Hematopoietic multipotent progenitor cell treated with erythropoietin and hydrocortisone succinate and interleukin-3 and kit ligand, for 6 days (in vitro differentiated cells): ENCODE measurements at regions not wholly inside any gene's neighbourhood (a gene's known extent, or its start where the extent isn't known, plus 50 kb on each side); places are given as distances from the start of the nearest gene placed in this dataset.
"Not testable (repeated sequence)": the region's sequence is repeated elsewhere in the genome, so short reads cannot be mapped to it uniquely, and the experiment has no call there.

Experiments
- DNase-seq: peaks from one replicate; pipeline ENCODE4 v3.0.0-alpha.2; 2015

DNA sequence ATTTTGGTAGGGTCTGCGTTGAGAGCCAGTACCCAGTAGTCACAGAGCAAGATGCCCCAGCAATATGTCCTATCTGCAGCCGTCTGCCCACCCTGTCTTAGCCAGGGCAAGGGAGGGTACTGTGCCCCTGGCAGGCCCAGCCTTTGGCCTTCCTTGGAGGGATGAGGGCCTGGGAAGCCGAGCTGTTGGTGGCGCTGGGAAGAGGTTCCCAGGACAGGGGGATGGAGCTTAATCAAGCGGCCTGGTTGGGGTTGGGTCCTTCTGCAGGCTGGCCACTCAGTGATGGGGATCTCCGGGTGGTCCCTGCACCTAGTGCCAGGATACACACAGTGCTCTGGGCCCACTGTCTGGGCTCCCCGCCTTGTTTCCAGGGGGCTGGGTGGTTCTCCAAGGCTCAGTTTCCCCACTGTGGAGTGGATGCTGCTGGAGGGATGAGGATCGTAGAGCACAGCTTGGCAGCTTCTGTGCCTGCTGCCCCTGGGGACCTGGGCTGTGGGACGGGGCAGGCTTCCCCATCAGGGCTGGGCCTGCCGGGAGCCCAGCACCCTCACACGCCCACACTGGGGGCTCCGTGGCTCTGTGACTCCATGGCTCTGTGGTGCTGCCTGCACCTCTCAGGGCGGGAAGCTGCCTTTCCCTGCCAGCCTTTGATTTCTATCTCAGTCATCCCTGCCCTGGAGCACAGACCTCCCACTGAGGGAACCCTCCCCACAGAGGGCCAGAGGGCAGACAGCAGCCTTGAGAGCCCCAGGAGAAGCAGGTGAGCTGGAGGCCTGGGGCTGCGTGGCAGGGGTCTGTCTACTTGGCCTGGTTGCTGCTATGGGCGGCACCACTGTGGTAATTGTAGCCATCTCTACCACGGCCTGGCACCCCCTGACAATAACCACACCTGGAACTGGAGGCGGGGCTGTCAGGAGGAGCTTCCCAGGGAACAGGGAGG is 357.0 kb downstream of the TMEM121 start:
- no peak for DNase-seq

DNA sequence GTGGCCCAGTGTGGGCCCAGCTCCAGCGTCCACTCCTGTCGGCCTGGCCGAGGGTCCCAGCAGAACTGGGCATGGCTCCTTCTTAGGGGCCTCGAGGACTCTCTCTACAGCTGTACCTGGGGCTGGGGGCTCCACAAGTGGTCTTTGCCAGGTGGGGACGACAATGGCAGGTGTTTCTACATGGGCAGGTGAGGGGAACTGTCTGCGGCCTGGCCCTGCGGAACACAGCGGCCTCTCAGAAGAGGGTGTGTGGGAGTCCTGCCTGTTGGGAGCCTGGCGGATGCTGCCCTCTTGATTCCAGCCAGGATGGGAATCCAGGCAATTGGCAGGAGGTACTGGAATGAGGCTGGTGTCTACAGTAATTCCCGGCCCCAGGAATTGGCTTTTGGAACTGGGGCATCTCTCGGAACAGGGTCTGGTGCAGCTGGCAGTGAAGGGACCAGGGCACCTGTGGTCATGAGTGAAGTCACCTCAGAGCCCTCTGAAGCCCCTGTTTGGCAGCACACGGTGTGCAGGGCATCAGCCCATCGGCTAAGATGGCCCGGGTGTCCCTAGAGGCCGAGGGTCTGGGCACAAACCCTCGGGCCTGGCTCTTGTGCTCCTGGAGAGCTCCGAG is 357.9 kb downstream of the TMEM121 start:
- DNase-seq: not testable (repeated sequence)

DNA sequence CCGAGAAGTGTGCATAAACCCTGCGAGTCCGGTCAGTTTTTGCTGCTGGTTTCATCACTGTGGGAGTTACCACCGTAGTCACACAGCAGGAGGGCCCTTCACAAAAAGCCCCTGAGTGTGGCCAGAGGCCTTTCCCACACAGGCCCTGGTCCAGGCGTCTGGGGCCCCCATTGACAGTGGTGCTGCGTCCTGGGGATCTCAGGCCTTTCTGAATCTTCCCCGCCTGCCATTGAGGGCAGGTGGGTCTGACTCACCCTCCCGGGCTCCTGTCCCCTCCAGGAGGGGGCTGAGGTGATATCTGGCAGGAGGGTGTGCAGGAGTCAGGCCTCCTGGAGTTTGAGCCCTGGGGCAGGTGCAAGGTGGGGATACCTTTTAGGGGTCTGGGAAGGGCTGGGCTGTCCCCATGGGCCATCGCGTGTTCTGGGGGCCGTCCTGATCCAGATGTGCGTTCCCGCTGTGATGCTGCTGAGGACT is 358.5 kb downstream of the TMEM121 start:
- no peak for DNase-seq

- no peak for DNase-seq
Observed at GRCh38 chr14:105885561-105886320, 359.4 kb downstream of the TMEM121 start.

- DNase-seq: not testable (repeated sequence)
Observed at GRCh38 chr14:105886791-105887191, 360.4 kb downstream of the TMEM121 start.

DNA sequence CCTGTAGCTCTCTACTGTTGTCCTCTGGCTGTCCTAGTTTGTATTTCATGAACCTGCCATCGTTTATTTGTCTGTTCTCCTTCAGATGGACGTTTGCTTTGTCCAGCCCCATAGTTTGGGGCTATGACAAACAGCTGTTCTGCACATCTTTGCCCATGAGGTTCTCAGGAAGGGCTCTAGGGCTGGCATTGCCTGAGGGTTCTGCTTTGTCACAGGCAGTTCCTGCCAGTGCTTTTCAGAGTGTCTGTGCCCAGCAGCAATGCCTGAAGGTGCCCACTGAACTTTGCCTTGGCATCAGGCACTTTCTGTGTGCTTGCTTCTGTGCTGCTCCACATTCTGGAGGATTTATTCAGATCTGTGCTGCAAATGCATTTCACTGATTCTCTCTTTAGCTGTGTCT is 361.3 kb downstream of the TMEM121 start:
- DNase-seq: no peak

GRCh38 chr14:105888151-105888550 is 361.8 kb downstream of the TMEM121 start:
- DNase-seq: no peak

- DNase-seq: no peak
Observed at GRCh38 chr14:105888784-105889665, 362.6 kb downstream of the TMEM121 start.

DNA sequence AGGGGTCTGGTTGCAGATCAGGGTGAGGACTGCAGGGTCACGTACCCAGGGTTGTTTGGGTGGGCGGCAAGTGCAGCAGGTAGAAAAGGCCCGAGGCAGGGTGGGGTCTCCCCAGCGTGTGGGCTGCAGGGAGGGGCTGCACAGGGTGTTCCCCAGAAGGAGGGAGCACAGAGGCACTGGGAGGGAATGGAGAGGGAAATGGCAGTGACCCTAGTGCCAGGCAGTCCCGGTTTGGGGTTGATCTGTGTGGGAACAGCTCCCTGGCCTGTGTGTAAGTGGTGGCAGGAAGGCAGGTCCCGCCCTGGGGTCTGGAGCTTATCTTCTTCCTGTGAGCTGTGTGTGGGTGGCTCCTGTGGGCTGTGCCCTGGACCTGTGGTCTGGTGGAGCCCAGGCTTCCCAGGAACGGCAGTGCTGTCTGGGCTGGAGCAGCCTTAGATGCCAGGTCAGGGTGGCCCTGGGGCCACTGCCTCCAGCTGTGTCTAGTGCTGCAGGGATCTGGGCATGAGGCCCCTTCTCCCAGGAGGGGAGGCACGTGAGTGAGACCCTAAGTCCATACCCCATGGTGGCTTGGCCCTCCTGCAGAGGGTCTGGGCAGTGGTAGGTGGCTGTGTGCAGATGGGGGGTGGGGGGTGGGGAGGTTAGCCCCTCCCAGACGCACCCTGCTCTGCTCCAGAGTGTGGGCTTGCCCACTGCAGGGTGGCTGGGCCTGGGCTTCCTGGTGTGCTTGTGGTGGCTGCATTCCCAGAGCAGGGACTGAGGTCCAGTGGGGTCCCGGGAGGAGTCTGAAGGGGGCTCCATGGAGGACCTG is 363.5 kb downstream of the TMEM121 start:
- peak; percentile 95 for DNase-seq

- DNase-seq: no peak
Observed at GRCh38 chr14:105890474-105891220, 364.3 kb downstream of the TMEM121 start.

GRCh38 chr14:105891221-105891602 is 364.8 kb downstream of the TMEM121 start:
- DNase-seq: no peak

DNA sequence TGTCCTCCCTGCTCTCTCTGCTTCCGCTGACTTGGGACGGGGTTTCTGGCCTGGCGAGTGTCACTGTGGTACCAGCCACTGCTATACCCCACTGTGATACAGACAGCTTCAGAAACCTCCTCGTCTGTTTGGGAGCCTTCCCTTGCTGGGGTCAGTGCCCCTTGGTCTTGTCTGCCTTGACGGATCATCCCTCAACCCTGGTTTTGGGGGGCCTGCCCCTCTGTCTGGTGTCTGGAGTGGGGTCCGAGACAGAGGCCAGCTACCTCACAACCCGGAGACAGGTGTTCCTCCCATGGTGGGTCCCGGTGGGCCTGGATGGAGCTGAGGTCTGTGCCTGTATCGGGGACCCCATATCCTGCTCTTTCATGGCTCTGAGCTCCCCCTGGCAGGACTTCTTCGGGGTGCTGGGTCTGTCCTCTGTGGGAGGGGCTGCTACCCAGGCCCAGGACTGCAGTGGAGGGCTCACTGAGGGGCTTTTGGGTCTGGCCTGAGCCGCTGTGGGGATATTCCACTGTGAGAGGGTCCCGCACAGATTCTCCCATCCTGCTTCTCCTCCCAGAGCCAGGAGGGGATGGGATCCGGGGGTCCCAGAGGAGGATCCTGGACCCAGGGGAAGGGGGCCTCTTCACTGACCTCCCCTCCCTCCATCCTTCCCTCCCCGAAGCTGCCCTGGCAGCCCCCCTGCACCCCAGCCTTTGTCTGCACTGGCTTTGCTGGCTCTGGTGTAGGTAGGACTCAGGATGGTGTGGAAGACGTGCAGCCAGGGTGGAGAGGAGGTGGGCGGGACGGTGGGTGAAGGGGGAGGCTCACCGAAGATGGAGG is 365.5 kb downstream of the TMEM121 start:
- peak; percentile 42 for DNase-seq

- DNase-seq: not testable (repeated sequence)
Observed at GRCh38 chr14:105892453-105893441, 366.4 kb downstream of the TMEM121 start.

GRCh38 chr14:105893686-105894085 is 367.3 kb downstream of the TMEM121 start:
- not testable (repeated sequence) for DNase-seq

DNA sequence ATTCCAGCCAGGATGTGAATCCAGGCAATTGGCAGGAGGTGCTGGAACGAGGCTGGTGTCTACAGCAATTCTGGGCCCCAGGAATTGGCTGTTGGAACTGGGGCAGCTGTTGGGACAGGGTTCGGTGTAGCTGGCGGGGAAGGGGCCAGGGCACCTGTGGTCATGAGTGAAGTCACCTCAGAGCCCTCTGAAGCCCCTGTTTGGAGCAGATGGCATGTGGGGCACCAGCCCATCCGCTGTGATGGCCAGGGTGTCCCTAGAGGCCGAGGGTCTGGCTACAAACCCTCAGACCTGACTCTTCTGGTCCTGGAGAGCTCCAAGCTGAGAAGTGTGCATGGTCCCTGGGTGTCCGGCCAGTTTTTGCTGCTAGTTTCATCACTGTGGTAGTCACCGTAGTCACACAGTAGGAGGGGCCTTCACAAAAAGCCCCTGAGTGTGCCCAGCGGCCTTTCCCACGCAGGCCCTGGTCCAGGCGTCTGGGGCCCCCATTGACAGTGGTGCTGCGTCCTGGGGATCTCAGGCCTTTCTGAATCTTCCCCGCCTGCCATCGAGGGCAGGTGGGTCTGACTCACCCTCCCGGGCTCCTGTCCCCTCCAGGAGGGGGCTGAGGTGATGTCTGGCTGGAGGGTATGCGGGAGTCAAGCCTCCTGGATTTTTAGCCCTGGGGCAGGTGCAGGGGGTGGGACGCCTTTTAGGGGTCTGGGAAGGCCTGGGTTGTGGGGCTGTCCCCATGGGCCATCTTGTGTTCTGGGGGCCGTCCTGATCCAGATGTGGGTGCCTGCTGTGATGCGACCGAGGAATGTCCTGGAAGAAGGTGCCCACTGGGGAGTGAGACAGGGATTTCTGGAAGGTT is 368.0 kb downstream of the TMEM121 start:
- no peak for DNase-seq

- no peak for DNase-seq
Observed at GRCh38 chr14:105894978-105895881, 368.8 kb downstream of the TMEM121 start.
